BLaER1 treated with 17β-estradiol and CSF1 and Interleukin-3, amounts not matched to agents 10 nM and 100 nM (cell line): ENCODE measurements at regions not wholly inside any gene's neighbourhood (a gene's known extent, or its start where the extent isn't known, plus 50 kb on each side); places are given as distances from the start of the nearest gene placed in this dataset.
A peak's percentile ranks its signal among the peaks of the same experiment; 100 is the strongest.

ENCODE experiments used
- H3K27ac ChIP-seq, 11 experiments: shearing (Covaris generic); formaldehyde crosslinking; 2 replicates each; pipeline ENCODE4 v1.8.1; 2022
- H3K27me3 ChIP-seq, 11 experiments: shearing (Covaris generic); formaldehyde crosslinking; 2 replicates each; pipeline ENCODE4 v1.8.1; 2022
- H3K36me3 ChIP-seq, 11 experiments: shearing (Covaris generic); formaldehyde crosslinking; 2 replicates each; pipeline ENCODE4 v1.8.1; 2022
- H3K4me1 ChIP-seq, 10 experiments: shearing (Covaris generic); formaldehyde crosslinking; 2 replicates each; pipeline ENCODE4 v1.8.1; 2022
- H3K4me2 ChIP-seq, 11 experiments: shearing (Covaris generic); formaldehyde crosslinking; 2 replicates each; pipeline ENCODE4 v1.8.1; 2022
- H3K4me3 ChIP-seq, 10 experiments: shearing (Covaris generic); formaldehyde crosslinking; 2 replicates each; pipeline ENCODE4 v1.8.1; 2022
- H3K9ac ChIP-seq, 11 experiments: shearing (Covaris generic); formaldehyde crosslinking; 2 replicates each; pipeline ENCODE4 v1.8.1; 2022
- H3K9me3 ChIP-seq, 11 experiments: shearing (Covaris generic); formaldehyde crosslinking; replicated peaks in 1 of 11; 2 replicates each; pipeline ENCODE4 v1.8.1; 2022
- H4K20me1 ChIP-seq, 11 experiments: shearing (Covaris generic); formaldehyde crosslinking; 2 replicates each; pipeline ENCODE4 v1.8.1; 2022
- Cebpa-rat ChIP-seq, 11 experiments: shearing (Covaris generic); IDR thresholded peaks; 2 replicates each; pipeline ENCODE4 v1.8.1; 2022

GRCh38 chr3:13213911-13214846 is 140.9 kb upstream of the IQSEC1 start:
- Histone ChIP-seq H3K4me1 (peaks cover 0 to 57% (median 40%) of the 10 kb centered on the region in 10 experiments; a peak in 16 of 20 replicates), H3K9me3 (no peaks in the 10 kb centered on the region)

GRCh38 chr3:13213490-13213889 is 140.3 kb upstream of the IQSEC1 start:
- no peaks in the 10 kb centered on the region for H3K36me3 ChIP-seq
- H3K4me2 ChIP-seq: peak overlapping the region in 5 of 11 experiments; percentile 57 to 87 (median 78); a peak in 4 of 22 replicates
- peaks cover 0 to 25% (median 0%) of the 10 kb centered on the region in 11 experiments; a peak in 3 of 22 replicates for H4K20me1 ChIP-seq
- no peaks in the 10 kb centered on the region for H3K9me3 ChIP-seq
- H3K4me1 ChIP-seq: peaks cover 0 to 56% (median 43%) of the 10 kb centered on the region in 10 experiments; a peak in 16 of 20 replicates
- no peak for TF ChIP-seq Cebpa-rat (IDR thresholded peaks at IDR 0.05)
- no peak overlapping the region for H3K9ac ChIP-seq
- peaks cover 0 to 22% (median 0%) of the 10 kb centered on the region in 11 experiments; a peak in 4 of 22 replicates for H3K27me3 ChIP-seq
- no peak overlapping the region for H3K4me3 ChIP-seq
- H3K27ac ChIP-seq: no peak overlapping the region

More at GRCh38 chr3:13213911-13214846, 140.9 kb upstream of the IQSEC1 start:
- Histone ChIP-seq H3K4me2 (peak overlapping the region in 10 of 11 experiments; percentile 36 to 87 (median 68); a peak in 20 of 22 replicates), H3K4me3 (no peak overlapping the region), H3K36me3 (no peaks in the 10 kb centered on the region), H3K9ac (peak overlapping the region in 2 of 11 experiments; percentile 33 to 37; a peak in 2 of 22 replicates), H3K27me3 (peaks cover 0 to 22% (median 0%) of the 10 kb centered on the region in 11 experiments; a peak in 4 of 22 replicates), H3K27ac (no peak overlapping the region), H4K20me1 (peaks cover 0 to 25% (median 0%) of the 10 kb centered on the region in 11 experiments; a peak in 3 of 22 replicates)
- no peak for TF ChIP-seq Cebpa-rat (IDR thresholded peaks at IDR 0.05)

GRCh38 chr3:13211605-13212210 is 138.5 kb upstream of the IQSEC1 start:
- Histone ChIP-seq H3K9me3 (no peaks in the 10 kb centered on the region), H3K36me3 (no peaks in the 10 kb centered on the region), H3K4me1 (peaks cover 0 to 58% (median 43%) of the 10 kb centered on the region in 10 experiments; a peak in 16 of 20 replicates), H3K4me2 (no peak overlapping the region), H3K27me3 (peaks cover 0 to 22% (median 0%) of the 10 kb centered on the region in 11 experiments; a peak in 4 of 22 replicates), H3K4me3 (no peak overlapping the region), H4K20me1 (peaks cover 0 to 25% (median 0%) of the 10 kb centered on the region in 11 experiments; a peak in 3 of 22 replicates), H3K27ac (no peak overlapping the region), H3K9ac (no peak overlapping the region)
- no peak for TF ChIP-seq Cebpa-rat (IDR thresholded peaks at IDR 0.05)

- Histone ChIP-seq H3K9ac (peak overlapping the region in 5 of 11 experiments; percentile 5 to 53 (median 22); a peak in 6 of 22 replicates), H3K9me3 (no peaks in the 10 kb centered on the region), H3K27me3 (peaks cover 0 to 22% (median 0%) of the 10 kb centered on the region in 11 experiments; a peak in 4 of 22 replicates), H3K4me3 (no peak overlapping the region), H3K4me1 (peaks cover 0 to 45% (median 36%) of the 10 kb centered on the region in 10 experiments; a peak in 16 of 20 replicates), H3K4me2 (peak overlapping the region in 9 of 11 experiments; percentile 47 to 78 (median 66); a peak in 17 of 22 replicates), H3K36me3 (no peaks in the 10 kb centered on the region), H4K20me1 (peaks cover 0 to 16% (median 0%) of the 10 kb centered on the region in 11 experiments; a peak in 2 of 22 replicates), H3K27ac (peak overlapping the region in 3 of 11 experiments; percentile 31 to 58 (median 38); a peak in 4 of 22 replicates)
- TF ChIP-seq Cebpa-rat (IDR thresholded peaks at IDR 0.05): peak in 1 of 11 experiments; percentile 52; a peak in 2 of 22 replicates
These were observed 137.2 kb upstream of the IQSEC1 start for GRCh38 chr3:13210221-13210975.

GRCh38 chr3:13209634-13209997 is 136.4 kb upstream of the IQSEC1 start:
- H3K36me3 ChIP-seq: no peaks in the 10 kb centered on the region
- H3K4me3 ChIP-seq: no peak overlapping the region
- peak overlapping the region in 9 of 11 experiments; percentile 47 to 78 (median 66); a peak in 17 of 22 replicates for H3K4me2 ChIP-seq
- H3K27me3 ChIP-seq: peaks cover 0 to 15% (median 0%) of the 10 kb centered on the region in 11 experiments; a peak in 3 of 22 replicates
- H3K27ac ChIP-seq: peak overlapping the region in 2 of 11 experiments; percentile 31 to 48; a peak in 3 of 22 replicates
- no peak for TF ChIP-seq Cebpa-rat (IDR thresholded peaks at IDR 0.05)
- H3K4me1 ChIP-seq: peaks cover 0 to 37% (median 28%) of the 10 kb centered on the region in 10 experiments; a peak in 16 of 20 replicates
- peak overlapping the region in 4 of 11 experiments; percentile 5 to 53 (median 30); a peak in 4 of 22 replicates for H3K9ac ChIP-seq
- no peaks in the 10 kb centered on the region for H3K9me3 ChIP-seq
- peaks cover 0 to 10% (median 0%) of the 10 kb centered on the region in 11 experiments; a peak in 2 of 22 replicates for H4K20me1 ChIP-seq

GRCh38 chr3:13208706-13209633 is 135.7 kb upstream of the IQSEC1 start:
- TF ChIP-seq Cebpa-rat (IDR thresholded peaks at IDR 0.05): no peak
- H3K4me2 ChIP-seq: peak overlapping the region in 8 of 11 experiments; percentile 60 to 78 (median 70); a peak in 13 of 22 replicates

GRCh38 chr3:13207975-13208705 is 134.9 kb upstream of the IQSEC1 start:
- H3K9ac ChIP-seq: no peak overlapping the region
- H3K4me1 ChIP-seq: peaks cover 0 to 32% (median 25%) of the 10 kb centered on the region in 10 experiments; a peak in 16 of 20 replicates
- H3K9me3 ChIP-seq: no peaks in the 10 kb centered on the region
- H3K27ac ChIP-seq: no peak overlapping the region
- no peaks in the 10 kb centered on the region for H4K20me1 ChIP-seq
- TF ChIP-seq Cebpa-rat (IDR thresholded peaks at IDR 0.05): no peak
- no peaks in the 10 kb centered on the region for H3K36me3 ChIP-seq
- H3K27me3 ChIP-seq: peaks cover 0 to 8% (median 0%) of the 10 kb centered on the region in 11 experiments; a peak in 1 of 22 replicates
- no peak overlapping the region for H3K4me3 ChIP-seq
- no peak overlapping the region for H3K4me2 ChIP-seq

More at GRCh38 chr3:13208706-13209633, 135.7 kb upstream of the IQSEC1 start:
- Histone ChIP-seq H3K36me3 (no peaks in the 10 kb centered on the region), H3K9me3 (no peaks in the 10 kb centered on the region), H3K27ac (no peak overlapping the region), H3K4me3 (no peak overlapping the region), H3K9ac (no peak overlapping the region), H3K4me1 (peaks cover 0 to 31% (median 23%) of the 10 kb centered on the region in 10 experiments; a peak in 16 of 20 replicates), H3K27me3 (peaks cover 0 to 9% (median 0%) of the 10 kb centered on the region in 11 experiments; a peak in 1 of 22 replicates), H4K20me1 (0 out of 22 replicates have a peak, but pooled peaks cover 0 to 3% (median 0%) of the 10 kb centered on the region in 11 experiments)
